HepG2 (cell line): ENCODE measurements at regions not wholly inside any gene's neighbourhood (a gene's known extent, or its start where the extent isn't known, plus 50 kb on each side); places are given as distances from the start of the nearest gene placed in this dataset.

ENCODE experiments used
- ATAC-seq: fragments of 200-7000 bp; cut with Tn5 transposase; 3 replicates; pipeline ENCODE4 v1.9.1; 2020; ENCODE audit warnings: mild to moderate bottlenecking, moderate library complexity
- BruUV-seq: library from RNA; stranded (reverse); fragments of 400-500 nt; replicated peaks from 2 replicates; lab custom pipeline; 2021; lab: Mats Ljungman, UMichigan
- CTCF ChIA-PET: fragments of 300-600 bp; formaldehyde crosslinking; extraction: SDS; loops from one replicate; lab custom pipeline; 2021; ENCODE audit warnings: low total read pairs, inconsistent platforms, low intra/inter-chr PET ratio; lab: Yijun Ruan, JAX
- POLR2A ChIA-PET: fragments of 350-600 bp; sonication (Branson Sonifier 250); formaldehyde crosslinking; loops from one replicate; lab custom pipeline; 2020; ENCODE audit warnings: antibody characterized with exemption, inconsistent platforms; lab: Yijun Ruan, JAX
- DNase-seq: peaks from one replicate; pipeline ENCODE4 v3.0.0-alpha.2; 2015; ENCODE audit warnings: low spot score
- FAIRE-seq: peaks from 3 replicates; lab custom pipeline; 2011; peaks lifted over from hg19 to GRCh38; lab: Jason Lieb, UNC
- H2AFZ ChIP-seq: one replicate; pipeline ENCODE4 v1.6.1; 2011; ENCODE audit warnings: low read length, inconsistent platforms
- H3K27ac ChIP-seq: fragments of 300-600 bp; 3 replicates; pipeline ENCODE4 v1.8.0; 2011; ENCODE audit warnings: mixed run types, mild to moderate bottlenecking, mixed read lengths, low read length, inconsistent platforms; ENCODE audit not compliant: insufficient read depth; ENCODE audit errors: extremely low read length
- H3K27me3 ChIP-seq, 2 experiments: fragments of 200-600 bp in 1 of 2; 2 replicates in 1 of 2; 3 replicates in 1 of 2; pipeline versions ENCODE4 v1.6.0 to v1.8.0; 2011; ENCODE audit warnings: low read length in 2 of 2, mild to moderate bottlenecking in 2 of 2, moderate library complexity in 2 of 2, inconsistent platforms in 1 of 2; ENCODE audit not compliant: insufficient read depth in 2 of 2, control insufficient read depth in 1 of 2
- H3K36me3 ChIP-seq, 2 experiments: fragments of 200-600 bp in 1 of 2; replicated peaks in 1 of 2; 2 replicates in 1 of 2; 3 replicates in 1 of 2; pipeline versions ENCODE4 v1.5.1 to v1.8.0; 2011; ENCODE audit warnings: low read length in 2 of 2, inconsistent platforms in 1 of 2; ENCODE audit not compliant: insufficient read depth in 2 of 2, control insufficient read depth in 1 of 2
- H3K4me1 ChIP-seq: 2 replicates; pipeline ENCODE4 v1.5.1; 2012; ENCODE audit warnings: low read length, inconsistent platforms; ENCODE audit not compliant: insufficient read depth
- H3K4me2 ChIP-seq: 2 replicates; pipeline ENCODE4 v1.6.0; 2011; ENCODE audit warnings: low read depth, low read length, inconsistent platforms
- H3K4me3 ChIP-seq, 3 experiments: fragments of 200-600 bp in 1 of 3; sonication (generic), shearing (Covaris generic) in 1 of 3; replicated peaks in 1 of 3; 2 replicates each; pipeline ENCODE4 v1.5.1; 2011 to 2016; ENCODE audit warnings: low read length in 3 of 3, inconsistent platforms in 2 of 3, low read depth in 2 of 3, mild to moderate bottlenecking in 2 of 3, control low read depth in 1 of 3, mixed read lengths in 1 of 3; ENCODE audit not compliant: insufficient read depth in 1 of 3
- H3K79me2 ChIP-seq: one replicate; pipeline ENCODE4 v1.6.1; 2011; ENCODE audit warnings: low read length, inconsistent platforms; ENCODE audit not compliant: insufficient read depth
- H3K9ac ChIP-seq: 2 replicates; pipeline ENCODE4 v1.6.0; 2011; ENCODE audit warnings: mild to moderate bottlenecking, low read depth, low read length, inconsistent platforms; ENCODE audit not compliant: insufficient read depth
- H3K9me3 ChIP-seq: 2 replicates; pipeline ENCODE4 v1.5.1; 2012; ENCODE audit warnings: mild to moderate bottlenecking, low read length
- H4K20me1 ChIP-seq: 2 replicates; pipeline ENCODE4 v1.6.0; 2011; ENCODE audit warnings: inconsistent platforms, mild to moderate bottlenecking, low read length, moderate library complexity; ENCODE audit not compliant: insufficient read depth
- GATAD2A ChIP-seq: IDR thresholded peaks from 2 replicates; pipeline ENCODE4 v1.6.1; 2016
- SP1 ChIP-seq, 2 experiments: fragments of 450-650 bp in 1 of 2; sonication (generic) in 1 of 2; formaldehyde crosslinking in 1 of 2; IDR thresholded peaks; 2 replicates each; pipeline versions ENCODE4 v1.4.0 to v1.6.1; 2016 to 2020; ENCODE audit warnings: missing genetic modification reagents in 1 of 2
- TCF7L2 ChIP-seq: IDR thresholded peaks from 2 replicates; pipeline ENCODE4 v1.6.1; 2011; ENCODE audit warnings: mild to moderate bottlenecking, low read depth, low read length, moderate library complexity
- ZBTB42 ChIP-seq: sonication (generic); formaldehyde crosslinking; IDR thresholded peaks from 2 replicates; pipeline ENCODE4 v1.5.0; 2020; ENCODE audit warnings: mild to moderate bottlenecking, missing genetic modification reagents
- ZNF441 ChIP-seq: sonication (generic); formaldehyde crosslinking; IDR thresholded peaks from 2 replicates; pipeline ENCODE4 v1.7.0; 2021; ENCODE audit warnings: missing genetic modification reagents, borderline replicate concordance
- ZNF747 ChIP-seq: sonication (generic); formaldehyde crosslinking; IDR thresholded peaks from 2 replicates; pipeline ENCODE4 v1.8.1; 2023; ENCODE audit warnings: missing genetic modification reagents, mild to moderate bottlenecking, borderline replicate concordance
- WGBS: methylation state at CpG from one replicate; pipeline ENCODE4 v1.1.6; 2017; ENCODE audit warnings: low lambda C conversion rate; 5-methylcytosine and 5-hydroxymethylcytosine counted together
- in situ Hi-C: cut with HindIII; loops from 2 replicates; pipeline ENCODE4 v1.10.0; 2017; ENCODE audit warnings: low pct_unique_long_range_greater_than_20kb; ENCODE audit not compliant: extremely low pct_ligation_motif_present
- intact Hi-C: fragments of 100-400 bp; cut with micrococcal nuclease; formaldehyde crosslinking; loops from one replicate; pipeline ENCODE4 v1.10.0; 2022; ENCODE audit not compliant: unreplicated experiment
- TF ChIP-seq, protein P1 (sequence below): IDR thresholded peaks from 2 replicates; pipeline ENCODE4 v1.6.1; 2016; ENCODE audit warnings: low read depth, borderline replicate concordance
- TF ChIP-seq, protein P2 (sequence below): sonication (generic); formaldehyde crosslinking; IDR thresholded peaks from 2 replicates; pipeline ENCODE4 v1.4.0; 2020; ENCODE audit warnings: missing genetic modification reagents, mild to moderate bottlenecking, borderline replicate concordance
- TF ChIP-seq, protein P3 (sequence below): IDR thresholded peaks from 2 replicates; pipeline ENCODE4 v1.6.1; 2012; ENCODE audit warnings: low read depth, low read length, improper control_type of control experiment
- TF ChIP-seq, protein P4 (sequence below): sonication (generic); formaldehyde crosslinking; IDR thresholded peaks from 2 replicates; pipeline ENCODE4 v1.5.0; 2020; ENCODE audit warnings: mild to moderate bottlenecking, low read depth, missing genetic modification reagents, borderline replicate concordance
- TF ChIP-seq, protein P5 (sequence below): sonication (generic); formaldehyde crosslinking; IDR thresholded peaks from 2 replicates; pipeline ENCODE4 v1.4.0; 2020; ENCODE audit warnings: missing genetic modification reagents

DNA sequence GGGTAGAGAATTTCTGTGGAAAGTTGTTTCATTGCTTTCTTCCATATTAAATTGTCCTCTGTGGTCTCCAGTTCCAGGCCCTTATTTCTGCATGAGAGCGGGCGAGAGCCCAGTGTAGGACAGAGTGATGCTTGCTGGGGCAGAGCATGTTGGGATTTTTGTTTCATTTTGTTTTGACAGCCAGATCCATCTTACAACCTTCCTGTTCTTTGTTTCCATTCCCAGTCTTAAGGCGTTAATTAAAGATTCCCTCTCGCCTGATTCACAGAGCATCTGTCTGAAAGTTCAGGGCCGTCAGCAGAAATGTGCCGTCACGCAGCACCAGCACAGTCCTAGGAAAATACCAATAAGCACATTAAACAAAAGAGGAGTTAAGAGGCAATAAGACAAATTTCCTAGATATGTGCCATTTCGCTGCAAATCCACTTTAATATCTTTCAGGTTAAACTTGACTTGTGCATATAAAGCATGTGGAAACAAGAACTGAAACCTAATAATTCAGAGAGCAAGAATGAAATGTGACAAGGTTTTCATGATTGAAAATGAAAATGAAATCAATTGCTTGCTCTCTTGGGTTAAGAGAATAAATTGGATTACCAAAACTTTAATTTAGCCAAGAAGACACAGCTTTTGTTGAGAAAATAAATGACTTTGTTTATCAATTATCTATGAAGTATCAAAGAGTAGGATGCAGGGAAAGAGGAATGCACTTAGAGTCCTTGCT, 210.7 kb upstream of the SLC10A2 start:
- Histone ChIP-seq H3K36me3 (no peaks in the 10 kb centered on the region), H3K9ac (no peak overlapping the region), H3K4me2 (no peak overlapping the region), H3K27me3 (no peaks in the 10 kb centered on the region), H3K4me3 (no peak overlapping the region), H3K9me3 (peaks cover 65% of the 10 kb centered on the region), H3K4me1 (no peaks in the 10 kb centered on the region), H3K27ac (no peak overlapping the region), H4K20me1 (no peaks in the 10 kb centered on the region), H3K79me2 (no peaks in the 10 kb centered on the region), H2AFZ (no peak overlapping the region)
- ChIA-PET CTCF (no interaction called here), POLR2A (no interaction called here)
- in situ Hi-C loops (no loop called here), intact Hi-C loops (no loop called here)
- DNase-seq (no peak), FAIRE-seq (no peak), ATAC-seq (no peak)
- 35% methylated on average over 8 of the region's 8 CpGs for WGBS
- no TSS peak for BruUV-seq
- TF ChIP-seq ZBTB42 (no peak), ZNF441 (CRISPR knock-in tag) (no peak), GATAD2A (CRISPR knock-in tag) (no peak), TCF7L2 (no peak), SP1 (IDR thresholded peaks at IDR 0.05) (no peak), SP1 (CRISPR knock-in tag; IDR thresholded peaks at IDR 0.05) (no peak), ZNF747 (CRISPR knock-in tag) (no peak)
- TF ChIP-seq, protein P1, sequence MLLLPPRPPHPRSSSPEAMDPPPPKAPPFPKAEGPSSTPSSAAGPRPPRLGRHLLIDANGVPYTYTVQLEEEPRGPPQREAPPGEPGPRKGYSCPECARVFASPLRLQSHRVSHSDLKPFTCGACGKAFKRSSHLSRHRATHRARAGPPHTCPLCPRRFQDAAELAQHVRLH (CRISPR knock-in tag): no peak
- TF ChIP-seq, protein P2, sequence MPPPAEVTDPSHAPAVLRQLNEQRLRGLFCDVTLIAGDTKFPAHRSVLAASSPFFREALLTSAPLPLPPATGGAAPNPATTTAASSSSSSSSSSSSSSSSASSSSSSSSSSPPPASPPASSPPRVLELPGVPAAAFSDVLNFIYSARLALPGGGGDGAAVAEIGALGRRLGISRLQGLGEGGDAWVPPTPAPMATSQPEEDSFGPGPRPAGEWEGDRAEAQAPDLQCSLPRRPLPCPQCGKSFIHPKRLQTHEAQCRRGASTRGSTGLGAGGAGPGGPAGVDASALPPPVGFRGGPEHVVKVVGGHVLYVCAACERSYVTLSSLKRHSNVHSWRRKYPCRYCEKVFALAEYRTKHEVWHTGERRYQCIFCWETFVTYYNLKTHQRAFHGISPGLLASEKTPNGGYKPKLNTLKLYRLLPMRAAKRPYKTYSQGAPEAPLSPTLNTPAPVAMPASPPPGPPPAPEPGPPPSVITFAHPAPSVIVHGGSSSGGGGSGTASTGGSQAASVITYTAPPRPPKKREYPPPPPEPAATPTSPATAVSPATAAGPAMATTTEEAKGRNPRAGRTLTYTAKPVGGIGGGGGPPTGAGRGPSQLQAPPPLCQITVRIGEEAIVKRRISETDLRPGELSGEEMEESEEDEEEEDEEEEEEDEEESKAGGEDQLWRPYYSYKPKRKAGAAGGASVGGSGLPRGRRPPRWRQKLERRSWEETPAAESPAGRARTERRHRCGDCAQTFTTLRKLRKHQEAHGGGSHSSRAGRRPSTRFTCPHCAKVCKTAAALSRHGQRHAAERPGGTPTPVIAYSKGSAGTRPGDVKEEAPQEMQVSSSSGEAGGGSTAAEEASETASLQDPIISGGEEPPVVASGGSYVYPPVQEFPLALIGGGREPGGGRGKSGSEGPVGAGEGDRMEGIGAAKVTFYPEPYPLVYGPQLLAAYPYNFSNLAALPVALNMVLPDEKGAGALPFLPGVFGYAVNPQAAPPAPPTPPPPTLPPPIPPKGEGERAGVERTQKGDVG (CRISPR knock-in tag): no peak
- TF ChIP-seq, protein P3, sequence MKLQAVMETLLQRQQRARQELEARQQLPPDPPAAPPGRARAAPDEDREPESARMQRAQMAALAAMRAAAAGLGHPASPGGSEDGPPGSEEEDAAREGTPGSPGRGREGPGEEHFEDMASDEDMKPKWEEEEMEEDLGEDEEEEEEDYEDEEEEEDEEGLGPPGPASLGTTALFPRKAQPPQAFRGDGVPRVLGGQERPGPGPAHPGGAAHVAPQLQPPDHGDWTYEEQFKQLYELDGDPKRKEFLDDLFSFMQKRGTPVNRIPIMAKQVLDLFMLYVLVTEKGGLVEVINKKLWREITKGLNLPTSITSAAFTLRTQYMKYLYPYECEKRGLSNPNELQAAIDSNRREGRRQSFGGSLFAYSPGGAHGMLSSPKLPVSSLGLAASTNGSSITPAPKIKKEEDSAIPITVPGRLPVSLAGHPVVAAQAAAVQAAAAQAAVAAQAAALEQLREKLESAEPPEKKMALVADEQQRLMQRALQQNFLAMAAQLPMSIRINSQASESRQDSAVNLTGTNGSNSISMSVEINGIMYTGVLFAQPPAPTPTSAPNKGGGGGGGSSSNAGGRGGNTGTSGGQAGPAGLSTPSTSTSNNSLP: no peak
- TF ChIP-seq, protein P4, sequence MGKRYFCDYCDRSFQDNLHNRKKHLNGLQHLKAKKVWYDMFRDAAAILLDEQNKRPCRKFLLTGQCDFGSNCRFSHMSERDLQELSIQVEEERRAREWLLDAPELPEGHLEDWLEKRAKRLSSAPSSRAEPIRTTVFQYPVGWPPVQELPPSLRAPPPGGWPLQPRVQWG: no peak
- TF ChIP-seq, protein P5, sequence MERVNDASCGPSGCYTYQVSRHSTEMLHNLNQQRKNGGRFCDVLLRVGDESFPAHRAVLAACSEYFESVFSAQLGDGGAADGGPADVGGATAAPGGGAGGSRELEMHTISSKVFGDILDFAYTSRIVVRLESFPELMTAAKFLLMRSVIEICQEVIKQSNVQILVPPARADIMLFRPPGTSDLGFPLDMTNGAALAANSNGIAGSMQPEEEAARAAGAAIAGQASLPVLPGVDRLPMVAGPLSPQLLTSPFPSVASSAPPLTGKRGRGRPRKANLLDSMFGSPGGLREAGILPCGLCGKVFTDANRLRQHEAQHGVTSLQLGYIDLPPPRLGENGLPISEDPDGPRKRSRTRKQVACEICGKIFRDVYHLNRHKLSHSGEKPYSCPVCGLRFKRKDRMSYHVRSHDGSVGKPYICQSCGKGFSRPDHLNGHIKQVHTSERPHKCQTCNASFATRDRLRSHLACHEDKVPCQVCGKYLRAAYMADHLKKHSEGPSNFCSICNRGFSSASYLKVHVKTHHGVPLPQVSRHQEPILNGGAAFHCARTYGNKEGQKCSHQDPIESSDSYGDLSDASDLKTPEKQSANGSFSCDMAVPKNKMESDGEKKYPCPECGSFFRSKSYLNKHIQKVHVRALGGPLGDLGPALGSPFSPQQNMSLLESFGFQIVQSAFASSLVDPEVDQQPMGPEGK (CRISPR knock-in tag): no peak
